Gastroesophageal sphincter (tissue), 3 donors: ENCODE measurements at regions not wholly inside any gene's neighbourhood (a gene's known extent, or its start where the extent isn't known, plus 50 kb on each side); places are given as distances from the start of the nearest gene placed in this dataset.

Experiments
- CTCF ChIP-seq, 4 experiments: fragments of 200-600 bp in 2 of 4; fragments of 450-650 bp in 2 of 4; sonication (generic) in 1 of 4; IDR thresholded peaks; one replicate each; pipeline ENCODE4 v1.5.1; 2017 to 2019; ENCODE audit warnings: antibody characterized with exemption in 4 of 4, mild to moderate bottlenecking in 2 of 4, moderate library complexity in 2 of 4
- EP300 ChIP-seq: sonication (generic); formaldehyde crosslinking; IDR thresholded peaks from one replicate; pipeline ENCODE4 v1.6.1; 2017; ENCODE audit warnings: antibody characterized with exemption, mild to moderate bottlenecking
- POLR2A ChIP-seq, 2 donors: fragments of 450-650 bp; IDR thresholded peaks; one replicate each; pipeline ENCODE4 v1.6.1; 2017; ENCODE audit warnings: antibody characterized with exemption in 2 of 2, mild to moderate bottlenecking in 2 of 2, moderate library complexity in 1 of 2
- POLR2AphosphoS5 ChIP-seq: sonication (generic); formaldehyde crosslinking; IDR thresholded peaks from one replicate; pipeline ENCODE4 v1.6.1; 2017; ENCODE audit warnings: antibody characterized with exemption

GRCh38 chr6:12544821-12545565 lies 171.6 kb upstream of the PHACTR1 start:
- TF ChIP-seq CTCF (IDR thresholded peaks at IDR 0.05): no peak
- no peak for TF ChIP-seq POLR2AphosphoS5
- no peak for TF ChIP-seq POLR2A (IDR thresholded peaks at IDR 0.05)
- TF ChIP-seq EP300: no peak
